Peyer's patch (tissue), 4 donors: ENCODE measurements at regions not wholly inside any gene's neighbourhood (a gene's known extent, or its start where the extent isn't known, plus 50 kb on each side); places are given as distances from the start of the nearest gene placed in this dataset.

Experiments used
- DNase-seq, 3 donors: peaks; one replicate each; pipeline ENCODE4 v3.0.0-alpha.2; 2017 to 2019
- H3K27ac ChIP-seq, 4 donors: fragments of 200-600 bp; sonication (generic); one replicate each; pipeline ENCODE4 v1.5.1; 2016 to 2019
- H3K27me3 ChIP-seq, 2 donors: fragments of 200-600 bp; sonication (generic); one replicate each; pipeline ENCODE4 v1.5.1; 2019
- H3K36me3 ChIP-seq, 3 donors: fragments of 200-600 bp; sonication (generic); one replicate each; pipeline ENCODE4 v1.5.1; 2016 to 2019
- H3K4me1 ChIP-seq, 4 donors: fragments of 200-600 bp; sonication (generic); one replicate each; pipeline ENCODE4 v1.5.1; 2016 to 2019
- H3K4me3 ChIP-seq, 4 donors: fragments of 200-600 bp; sonication (generic); 1 replicate in 3 of 4; 2 replicates in 1 of 4; pipeline ENCODE4 v1.5.1; 2016 to 2019; ENCODE audit warnings: mild to moderate bottlenecking in 1 of 4
- H3K9me3 ChIP-seq, 4 donors: fragments of 200-600 bp; sonication (generic); one replicate each; pipeline ENCODE4 v1.5.1; 2016 to 2019; ENCODE audit warnings: mild to moderate bottlenecking in 1 of 4
- POLR2A ChIP-seq, 2 donors: fragments of 450-650 bp; IDR thresholded peaks; one replicate each; pipeline ENCODE4 v1.5.1; 2017; ENCODE audit warnings: antibody characterized with exemption in 2 of 2, mild to moderate bottlenecking in 2 of 2, moderate library complexity in 2 of 2
- small RNA-seq, 2 donors: library from RNA; depleted of rRNA; stranded (forward); fragments of <200 nt; gene quantifications; one replicate each; pipeline ENCODE3, GENCODE V24; 2016
- TF ChIP-seq, protein P1 (sequence below), 6 experiments: fragments of 450-650 bp in 4 of 6; fragments of 200-600 bp in 2 of 6; sonication (generic) in 1 of 6; IDR thresholded peaks; one replicate each; pipeline ENCODE4 v1.5.1; 2017 to 2019; ENCODE audit warnings: antibody characterized with exemption in 6 of 6, mild to moderate bottlenecking in 3 of 6, moderate library complexity in 1 of 6

DNA sequence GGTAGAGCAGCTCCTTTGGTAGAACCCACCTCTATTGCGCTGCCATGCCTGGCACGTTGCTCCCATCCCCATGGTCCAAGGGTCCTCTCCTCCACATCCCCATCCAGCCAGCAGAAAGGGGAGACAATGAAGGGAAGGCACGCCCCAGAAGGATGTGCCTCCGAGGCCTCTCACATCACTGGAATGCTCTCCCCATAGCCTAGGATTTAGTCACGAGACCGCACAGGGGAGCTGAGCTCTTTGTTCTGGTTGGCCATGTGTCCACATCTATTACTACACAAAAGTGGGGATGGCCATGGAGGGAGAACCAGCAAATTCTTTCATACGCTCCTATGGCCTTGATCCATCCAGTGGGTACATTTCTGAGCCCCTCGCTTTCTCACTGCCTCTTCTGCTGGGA is 60.5 kb upstream of the SALL4 start:
- Histone ChIP-seq H3K4me3 (no peak overlapping the region), H3K4me1 (peaks cover 0 to 4% (median 0%) of the 10 kb centered on the region in 4 donors), H3K27ac (no peak overlapping the region), H3K36me3 (no peaks in the 10 kb centered on the region), H3K27me3 (no peaks in the 10 kb centered on the region), H3K9me3 (no peaks in the 10 kb centered on the region)
- no peak for TF ChIP-seq POLR2A (IDR thresholded peaks at IDR 0.05)
- DNase-seq: no peak

DNA sequence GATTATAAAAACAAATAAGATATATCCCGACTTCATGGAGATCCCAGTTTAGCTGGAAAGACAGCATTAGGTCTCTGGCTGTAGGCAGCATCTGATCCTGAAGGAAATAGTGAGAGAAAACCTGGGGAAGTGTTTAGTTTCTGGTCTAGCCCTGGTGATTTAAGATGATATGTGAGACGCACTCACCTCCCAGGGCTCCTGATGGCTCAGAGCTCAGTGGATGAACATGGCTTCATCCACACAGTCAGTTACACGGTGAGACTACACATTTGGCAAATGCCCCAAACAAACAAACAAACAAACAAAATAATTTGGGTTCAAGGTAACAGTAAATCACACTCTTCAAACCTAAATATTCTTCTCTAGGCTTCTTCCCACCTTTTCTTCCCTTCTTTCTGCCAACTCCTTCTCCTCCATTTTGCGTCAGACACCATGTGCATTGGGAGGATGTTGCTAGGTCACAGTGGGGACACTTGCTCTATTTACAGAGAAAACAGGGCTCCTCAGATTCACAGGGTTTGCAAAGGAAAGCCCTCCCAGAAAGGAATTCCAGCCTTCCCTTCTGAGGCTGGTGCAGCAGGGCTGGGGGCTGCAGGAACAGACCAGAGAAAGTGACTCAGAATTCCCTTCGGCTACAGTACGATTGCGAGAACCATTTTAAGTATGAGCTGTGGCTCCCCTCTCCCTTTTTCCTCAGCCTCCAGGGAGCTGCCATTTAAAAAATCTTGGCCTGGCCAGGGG is 59.6 kb upstream of the SALL4 start:
- no peaks in the 10 kb centered on the region for H3K36me3 ChIP-seq
- H3K27me3 ChIP-seq: no peaks in the 10 kb centered on the region
- no peak overlapping the region for H3K27ac ChIP-seq
- peaks cover 0 to 4% (median 0%) of the 10 kb centered on the region in 4 donors for H3K4me1 ChIP-seq
- no peak for TF ChIP-seq POLR2A (IDR thresholded peaks at IDR 0.05)
- TF ChIP-seq, protein P1, sequence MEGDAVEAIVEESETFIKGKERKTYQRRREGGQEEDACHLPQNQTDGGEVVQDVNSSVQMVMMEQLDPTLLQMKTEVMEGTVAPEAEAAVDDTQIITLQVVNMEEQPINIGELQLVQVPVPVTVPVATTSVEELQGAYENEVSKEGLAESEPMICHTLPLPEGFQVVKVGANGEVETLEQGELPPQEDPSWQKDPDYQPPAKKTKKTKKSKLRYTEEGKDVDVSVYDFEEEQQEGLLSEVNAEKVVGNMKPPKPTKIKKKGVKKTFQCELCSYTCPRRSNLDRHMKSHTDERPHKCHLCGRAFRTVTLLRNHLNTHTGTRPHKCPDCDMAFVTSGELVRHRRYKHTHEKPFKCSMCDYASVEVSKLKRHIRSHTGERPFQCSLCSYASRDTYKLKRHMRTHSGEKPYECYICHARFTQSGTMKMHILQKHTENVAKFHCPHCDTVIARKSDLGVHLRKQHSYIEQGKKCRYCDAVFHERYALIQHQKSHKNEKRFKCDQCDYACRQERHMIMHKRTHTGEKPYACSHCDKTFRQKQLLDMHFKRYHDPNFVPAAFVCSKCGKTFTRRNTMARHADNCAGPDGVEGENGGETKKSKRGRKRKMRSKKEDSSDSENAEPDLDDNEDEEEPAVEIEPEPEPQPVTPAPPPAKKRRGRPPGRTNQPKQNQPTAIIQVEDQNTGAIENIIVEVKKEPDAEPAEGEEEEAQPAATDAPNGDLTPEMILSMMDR (IDR thresholded peaks at IDR 0.05): no peak
- H3K4me3 ChIP-seq: no peak overlapping the region
- no peaks in the 10 kb centered on the region for H3K9me3 ChIP-seq
- no peak for DNase-seq

DNA sequence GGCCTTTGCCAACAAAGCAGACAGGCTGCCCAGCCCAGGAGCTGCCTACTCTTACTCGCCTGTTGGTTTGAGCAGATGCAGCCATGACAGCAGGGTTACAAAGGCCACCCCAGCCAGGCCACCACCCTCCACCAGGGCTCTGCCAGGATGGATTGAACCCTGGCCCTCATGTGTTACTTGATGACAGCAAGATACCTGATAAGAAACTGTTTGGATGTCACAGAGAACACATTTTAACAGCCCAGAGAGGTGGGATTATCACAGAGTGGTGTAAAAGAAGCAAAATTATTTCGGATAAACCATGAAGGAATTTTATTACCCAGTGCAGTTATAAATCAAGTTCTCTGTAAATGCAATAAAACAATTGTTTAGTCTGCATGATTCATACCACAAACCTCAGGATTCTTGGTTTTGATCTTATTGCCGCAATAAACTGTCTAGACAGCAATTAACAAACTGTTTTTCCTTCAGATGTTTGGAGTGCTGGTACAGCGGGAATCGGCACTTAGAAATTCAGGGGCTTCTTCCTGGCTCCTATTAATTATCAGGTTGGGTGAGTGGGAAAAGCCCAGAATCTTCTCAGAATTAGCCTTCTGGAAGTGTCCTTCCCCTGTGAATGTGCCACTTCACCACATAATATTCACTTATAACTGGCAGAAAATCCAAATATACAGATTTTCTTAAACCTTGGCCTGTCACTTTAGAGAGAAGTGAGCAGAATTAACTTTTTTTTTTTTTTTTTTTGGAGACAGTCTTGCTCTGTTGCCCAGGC is 58.0 kb upstream of the SALL4 start:
- DNase-seq: peak in 2 of 3 donors; percentile 71 to 82
- no peak overlapping the region for H3K27ac ChIP-seq
- H3K4me3 ChIP-seq: no peak overlapping the region
- TF ChIP-seq, protein P1 (IDR thresholded peaks at IDR 0.05): peak in 3 of 6 experiments; percentile 38 to 42 (median 39)
- TF ChIP-seq POLR2A (IDR thresholded peaks at IDR 0.05): no peak
- H3K27me3 ChIP-seq: no peaks in the 10 kb centered on the region
- peaks cover 0 to 4% (median 0%) of the 10 kb centered on the region in 4 donors for H3K4me1 ChIP-seq
- no peaks in the 10 kb centered on the region for H3K9me3 ChIP-seq
- no peaks in the 10 kb centered on the region for H3K36me3 ChIP-seq

DNA sequence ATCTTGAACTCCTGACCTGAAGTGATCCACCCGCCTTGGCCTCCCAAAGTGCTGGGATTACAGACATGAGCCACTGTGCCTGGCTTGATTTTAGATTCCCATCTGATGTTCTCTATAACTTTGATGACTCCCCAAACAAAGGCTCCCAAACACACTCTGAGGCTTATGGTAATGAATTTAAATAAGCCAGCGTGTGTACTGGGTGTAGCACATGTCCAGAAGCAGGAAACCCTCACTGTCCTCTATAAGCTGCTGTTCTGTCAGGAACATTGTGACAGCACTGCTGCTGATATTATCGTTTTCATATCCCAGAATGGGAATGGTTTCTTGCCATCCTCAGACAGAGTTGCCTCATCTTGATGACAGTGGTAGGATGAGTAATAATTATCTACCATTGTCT is 54.1 kb upstream of the SALL4 start:
- Histone ChIP-seq H3K27ac (no peak overlapping the region), H3K4me1 (peaks cover 0 to 4% (median 0%) of the 10 kb centered on the region in 4 donors), H3K4me3 (no peak overlapping the region), H3K27me3 (no peaks in the 10 kb centered on the region), H3K36me3 (no peaks in the 10 kb centered on the region), H3K9me3 (no peaks in the 10 kb centered on the region)
- no peak for TF ChIP-seq POLR2A (IDR thresholded peaks at IDR 0.05)
- TF ChIP-seq, protein P1 (IDR thresholded peaks at IDR 0.05): no peak
- no peak for DNase-seq

DNA sequence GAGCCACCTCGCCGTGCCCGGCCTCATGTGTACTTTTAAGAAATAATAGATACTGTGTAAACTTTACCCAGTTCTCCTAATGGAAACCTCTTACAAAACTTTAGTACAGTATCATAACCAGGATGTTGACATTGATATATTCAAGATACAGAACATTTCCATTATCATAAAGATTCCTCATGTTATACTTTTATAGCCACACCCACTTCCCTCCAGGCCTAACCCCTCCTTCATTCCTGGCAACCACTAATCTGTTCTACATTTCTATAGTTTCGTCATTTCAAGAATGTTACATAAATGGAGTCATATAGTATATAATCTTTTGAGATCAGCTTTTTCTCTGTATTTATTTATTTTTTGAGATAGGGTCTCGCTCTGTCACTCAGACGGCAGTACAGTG is 52.6 kb upstream of the SALL4 start:
- Histone ChIP-seq H3K4me1 (peaks cover 0 to 4% (median 0%) of the 10 kb centered on the region in 4 donors), H3K9me3 (no peaks in the 10 kb centered on the region), H3K27me3 (no peaks in the 10 kb centered on the region), H3K36me3 (no peaks in the 10 kb centered on the region), H3K27ac (no peak overlapping the region), H3K4me3 (no peak overlapping the region)
- DNase-seq: no peak
- TF ChIP-seq POLR2A (IDR thresholded peaks at IDR 0.05): no peak
- TF ChIP-seq, protein P1 (IDR thresholded peaks at IDR 0.05): no peak

Small RNA genes in the stretch of these regions (small RNA-seq; reads per million reads assigned to genes)
- gene RNU6-347P (0 reads per million in 2 donors), gene RNU7-6P (0 reads per million in 2 donors)
